Spleen (tissue), 7 donors: ENCODE measurements at regions not wholly inside any gene's neighbourhood (a gene's known extent, or its start where the extent isn't known, plus 50 kb on each side); places are given as distances from the start of the nearest gene placed in this dataset.

ENCODE experiments used
- POLR2A ChIP-seq, 3 donors: fragments of 450-650 bp; IDR thresholded peaks; one replicate each; pipeline ENCODE4 v1.5.1; 2017; ENCODE audit warnings: antibody characterized with exemption in 3 of 3, mild to moderate bottlenecking in 1 of 3
- TF ChIP-seq, protein P1 (sequence below), 11 experiments: fragments of 200-600 bp in 7 of 11; fragments of 450-650 bp in 4 of 11; sonication (generic) in 4 of 11; IDR thresholded peaks in 8 of 11; conservative IDR thresholded peaks in 3 of 11; 1 replicate in 7 of 11; 2 replicates in 4 of 11; pipeline versions ENCODE4 v1.4.0 to v1.8.0; 2016 to 2021; ENCODE audit warnings: antibody characterized with exemption in 11 of 11, inconsistent platforms in 4 of 11, mild to moderate bottlenecking in 1 of 11
- donor health status: DM: no; HTN: no; CAD: no; lungs with moderate emphysema.
- donor health status: DM: no; HTN: no; CAD: no.
- donor health status: DM: no; HTN: no; CAD: no.

GRCh38 chr4:176906709-176907108 lies 114.0 kb upstream of the VEGFC start:
- TF ChIP-seq, protein P1, sequence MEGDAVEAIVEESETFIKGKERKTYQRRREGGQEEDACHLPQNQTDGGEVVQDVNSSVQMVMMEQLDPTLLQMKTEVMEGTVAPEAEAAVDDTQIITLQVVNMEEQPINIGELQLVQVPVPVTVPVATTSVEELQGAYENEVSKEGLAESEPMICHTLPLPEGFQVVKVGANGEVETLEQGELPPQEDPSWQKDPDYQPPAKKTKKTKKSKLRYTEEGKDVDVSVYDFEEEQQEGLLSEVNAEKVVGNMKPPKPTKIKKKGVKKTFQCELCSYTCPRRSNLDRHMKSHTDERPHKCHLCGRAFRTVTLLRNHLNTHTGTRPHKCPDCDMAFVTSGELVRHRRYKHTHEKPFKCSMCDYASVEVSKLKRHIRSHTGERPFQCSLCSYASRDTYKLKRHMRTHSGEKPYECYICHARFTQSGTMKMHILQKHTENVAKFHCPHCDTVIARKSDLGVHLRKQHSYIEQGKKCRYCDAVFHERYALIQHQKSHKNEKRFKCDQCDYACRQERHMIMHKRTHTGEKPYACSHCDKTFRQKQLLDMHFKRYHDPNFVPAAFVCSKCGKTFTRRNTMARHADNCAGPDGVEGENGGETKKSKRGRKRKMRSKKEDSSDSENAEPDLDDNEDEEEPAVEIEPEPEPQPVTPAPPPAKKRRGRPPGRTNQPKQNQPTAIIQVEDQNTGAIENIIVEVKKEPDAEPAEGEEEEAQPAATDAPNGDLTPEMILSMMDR (IDR thresholded peaks at IDR 0.05 in 8 of 11, conservative IDR thresholded peaks at IDR 0.05 in 3 of 11): no peak
- no peak for TF ChIP-seq POLR2A (IDR thresholded peaks at IDR 0.05)
